H1 (cell line): ENCODE measurements at regions not wholly inside any gene's neighbourhood (a gene's known extent, or its start where the extent isn't known, plus 50 kb on each side); places are given as distances from the start of the nearest gene placed in this dataset.

ENCODE experiments used
- CTCF ChIA-PET: fragments of 300-600 bp; sonication (Branson Sonifier 250); formaldehyde crosslinking; loops from one replicate; lab custom pipeline; 2021; ENCODE audit not compliant: partially characterized antibody; lab: Charles Lee
- POLR2A ChIA-PET: fragments of 300-600 bp; sonication (Branson Sonifier 250); formaldehyde crosslinking; loops from one replicate; lab custom pipeline; 2021; ENCODE audit warnings: inconsistent platforms; ENCODE audit not compliant: partially characterized antibody; lab: Charles Lee
- DNase-seq, 2 experiments: peaks; one replicate each; pipeline versions ENCODE4 v3.0.0 to v3.0.0-alpha.2; 2010 to 2022; ENCODE audit warnings: low spot score in 2 of 2, low read depth in 1 of 2, mixed read lengths in 1 of 2
- FAIRE-seq: peaks from 2 replicates; lab custom pipeline; 2011; peaks lifted over from hg19 to GRCh38; lab: Jason Lieb, UNC
- H2AFZ ChIP-seq: 2 replicates; pipeline ENCODE4 v1.8.1; 2012; ENCODE audit warnings: low read length, inconsistent platforms
- H2AK5ac ChIP-seq: 2 replicates; pipeline ENCODE4 v1.6.1; 2013; ENCODE audit warnings: low read depth, low read length
- H2BK120ac ChIP-seq: replicated peaks from 2 replicates; pipeline ENCODE3; 2013; ENCODE audit warnings: low read depth, low read length, inconsistent platforms
- H2BK12ac ChIP-seq: 2 replicates; pipeline ENCODE4 v1.6.1; 2013; ENCODE audit warnings: low read depth, low read length
- H2BK15ac ChIP-seq: 2 replicates; pipeline ENCODE4 v1.6.1; 2013; ENCODE audit warnings: low read length
- H2BK20ac ChIP-seq: 2 replicates; pipeline ENCODE4 v1.6.1; 2013; ENCODE audit warnings: low read length
- H2BK5ac ChIP-seq: 2 replicates; pipeline ENCODE4 v1.6.1; 2013; ENCODE audit warnings: low read depth, low read length
- H3K14ac ChIP-seq: 2 replicates; pipeline ENCODE4 v1.6.1; 2013; ENCODE audit warnings: inconsistent platforms; ENCODE audit not compliant: insufficient read length
- H3K18ac ChIP-seq: 2 replicates; pipeline ENCODE4 v1.6.1; 2013; ENCODE audit warnings: low read length; ENCODE audit errors: extremely low read depth
- H3K23ac ChIP-seq: 2 replicates; pipeline ENCODE4 v1.6.1; 2013; ENCODE audit warnings: inconsistent platforms; ENCODE audit not compliant: insufficient read length
- H3K23me2 ChIP-seq: 2 replicates; pipeline ENCODE4 v1.6.1; 2013; ENCODE audit warnings: low read depth, low read length
- H3K27ac ChIP-seq: 2 replicates; pipeline ENCODE4 v1.6.1; 2011; ENCODE audit warnings: low read depth, low read length, inconsistent platforms
- H3K27me3 ChIP-seq, 4 experiments: replicated peaks in 1 of 4; 1 replicate in 1 of 4; 2 replicates in 3 of 4; pipeline versions ENCODE4 v1.6.1 to v1.8.1; 2011 to 2013; ENCODE audit warnings: low read length in 3 of 4, mild to moderate bottlenecking in 3 of 4, inconsistent platforms in 2 of 4, mixed read lengths in 2 of 4, moderate library complexity in 1 of 4; ENCODE audit not compliant: control insufficient read depth in 3 of 4, insufficient read depth in 3 of 4; ENCODE audit errors: extremely low read depth in 1 of 4
- H3K36me3 ChIP-seq, 4 experiments: 2 replicates each; pipeline versions ENCODE4 v1.6.1 to v1.8.1; 2011 to 2013; ENCODE audit warnings: mild to moderate bottlenecking in 4 of 4, low read length in 3 of 4, moderate library complexity in 2 of 4, control low read depth in 1 of 4, inconsistent platforms in 1 of 4; ENCODE audit not compliant: insufficient read depth in 4 of 4, control insufficient read depth in 2 of 4
- H3K4ac ChIP-seq: replicated peaks from 2 replicates; pipeline ENCODE3; 2013; ENCODE audit warnings: low read length, low read depth, mixed read lengths, inconsistent platforms; ENCODE audit not compliant: insufficient read length
- H3K4me1 ChIP-seq, 4 experiments: replicated peaks in 1 of 4; 1 replicate in 1 of 4; 2 replicates in 3 of 4; pipeline versions ENCODE4 v1.6.1 to v1.8.1; 2011 to 2013; ENCODE audit warnings: low read length in 3 of 4, inconsistent platforms in 2 of 4, mixed read lengths in 1 of 4; ENCODE audit not compliant: insufficient read depth in 4 of 4, control insufficient read depth in 3 of 4
- H3K4me2 ChIP-seq, 2 experiments: 2 replicates each; pipeline versions ENCODE4 v1.6.1 to v1.8.1; 2011 to 2013; ENCODE audit warnings: low read depth in 2 of 2, low read length in 2 of 2, control low read depth in 1 of 2, inconsistent platforms in 1 of 2, mild to moderate bottlenecking in 1 of 2; ENCODE audit not compliant: insufficient read depth in 1 of 2
- H3K4me3 ChIP-seq, 4 experiments: fragments of 200-600, 300-600 bp in 1 of 4; sonication (generic), shearing (Covaris generic), sonication (Bioruptor Twin) in 1 of 4; 2 replicates each; pipeline versions ENCODE4 v1.5.1 to v1.8.1; 2011 to 2016; ENCODE audit warnings: low read length in 4 of 4, low read depth in 3 of 4, control low read depth in 2 of 4, inconsistent platforms in 2 of 4, mild to moderate bottlenecking in 2 of 4, mixed read lengths in 1 of 4, moderate library complexity in 1 of 4; ENCODE audit not compliant: insufficient read depth in 2 of 4; ENCODE audit errors: extremely low read depth in 1 of 4
- H3K56ac ChIP-seq: replicated peaks from 2 replicates; pipeline ENCODE3; 2013; ENCODE audit warnings: low read depth, mild to moderate bottlenecking, mixed read lengths, low read length, inconsistent platforms; ENCODE audit not compliant: insufficient read length
- H3K79me1 ChIP-seq: 2 replicates; pipeline ENCODE4 v1.6.1; 2013; ENCODE audit warnings: low read depth, low read length, control low read depth
- H3K79me2 ChIP-seq, 2 experiments: 2 replicates each; pipeline versions ENCODE4 v1.6.1 to v1.8.1; 2012 to 2013; ENCODE audit warnings: low read length in 2 of 2, mild to moderate bottlenecking in 2 of 2, inconsistent platforms in 1 of 2; ENCODE audit not compliant: insufficient read depth in 2 of 2, control insufficient read depth in 1 of 2
- H3K9ac ChIP-seq, 4 experiments: replicated peaks in 1 of 4; 1 replicate in 1 of 4; 2 replicates in 3 of 4; pipeline versions ENCODE4 v1.6.1 to v1.8.1; 2011 to 2013; ENCODE audit warnings: low read depth in 3 of 4, low read length in 3 of 4, control low read depth in 2 of 4, mild to moderate bottlenecking in 2 of 4, moderate library complexity in 2 of 4, inconsistent platforms in 1 of 4; ENCODE audit errors: extremely low read depth in 1 of 4
- H3K9me3 ChIP-seq, 2 experiments: 2 replicates each; pipeline versions ENCODE4 v1.6.1 to v1.8.1; 2012 to 2013; ENCODE audit warnings: mild to moderate bottlenecking in 2 of 2, moderate library complexity in 2 of 2, control low read depth in 1 of 2, inconsistent platforms in 1 of 2, low read depth in 1 of 2, low read length in 1 of 2, mixed read lengths in 1 of 2; ENCODE audit not compliant: insufficient read depth in 2 of 2
- H4K20me1 ChIP-seq, 2 experiments: replicated peaks in 1 of 2; 2 replicates each; pipeline versions ENCODE3 to v1.8.1; 2011 to 2013; ENCODE audit warnings: inconsistent platforms in 2 of 2, low read length in 2 of 2, mild to moderate bottlenecking in 1 of 2; ENCODE audit not compliant: insufficient read depth in 2 of 2, control insufficient read depth in 1 of 2
- H4K5ac ChIP-seq: 2 replicates; pipeline ENCODE4 v1.6.1; 2013; ENCODE audit warnings: low read length, low read depth, mixed read lengths, inconsistent platforms; ENCODE audit not compliant: insufficient read length
- H4K8ac ChIP-seq: 2 replicates; pipeline ENCODE4 v1.8.0; 2013; ENCODE audit warnings: mild to moderate bottlenecking, moderate library complexity, low read length, inconsistent platforms; ENCODE audit not compliant: insufficient read depth; ENCODE audit errors: extremely low read depth
- H4K91ac ChIP-seq: replicated peaks from 2 replicates; pipeline ENCODE3; 2013; ENCODE audit warnings: low read length, mixed read lengths, inconsistent platforms; ENCODE audit not compliant: insufficient read length
- SP4 ChIP-seq: IDR thresholded peaks from 2 replicates; pipeline ENCODE4 v1.6.1; 2012; ENCODE audit warnings: low read length, inconsistent platforms
- WGBS, 2 experiments: shearing (Covaris generic) in 1 of 2; methylation state at CpG; one replicate each; pipeline versions ENCODE4 v1.1.6 to v1.1.7; 2013 to 2015; ENCODE audit warnings: low lambda C conversion rate in 2 of 2, mixed read lengths in 2 of 2, inconsistent platforms in 1 of 2, low coverage in 1 of 2, missing lambda C conversion rate in 1 of 2; ENCODE audit not compliant: insufficient replicate concordance in 2 of 2, insufficient coverage in 1 of 2, insufficient read length in 1 of 2; ENCODE audit errors: extremely low coverage in 1 of 2, missing lambda C conversion rate in 1 of 2; 5-methylcytosine and 5-hydroxymethylcytosine counted together

DNA sequence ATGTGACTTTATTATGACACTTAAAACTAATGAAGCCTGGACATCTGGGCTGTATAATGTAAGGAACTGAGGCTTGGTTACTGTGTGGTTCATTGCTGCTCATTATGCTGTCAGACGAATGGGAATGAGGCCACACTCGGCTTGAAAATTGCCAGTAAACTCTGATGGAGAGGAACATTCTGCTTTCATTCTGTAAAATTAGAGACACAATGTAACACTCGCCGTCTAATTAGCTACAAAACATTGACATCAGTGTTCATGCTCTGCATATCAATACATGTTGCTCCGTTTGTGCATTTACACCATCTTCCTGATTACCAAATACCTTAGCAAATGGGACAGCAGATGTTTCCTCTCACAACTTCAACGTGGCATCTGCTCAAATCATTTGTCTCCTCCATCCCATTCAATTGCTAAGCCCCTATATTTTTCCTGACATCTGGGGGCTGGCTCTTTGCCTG, 133.0 kb downstream of the SLC28A3 start:
- CTCF ChIA-PET = interaction anchor here (0.8 to 2.1 kb wide), 3 partner anchors 18 to 53 kb away, joined by 3 to 5 read pairs (median 3); no protein-coding TSS in a partner anchor
- FAIRE-seq = no peak
- TF ChIP-seq SP4 = no peak

More for the DNA sequence above, 133.0 kb downstream of the SLC28A3 start:
- Histone ChIP-seq H2BK20ac (no peak overlapping the region), H4K91ac (no peak overlapping the region), H3K79me2 (no peaks in the 10 kb centered on the region), H2BK5ac (no peak overlapping the region), H3K27ac (no peak overlapping the region), H4K5ac (no peak overlapping the region), H3K79me1 (no peaks in the 10 kb centered on the region), H3K36me3 (no peaks in the 10 kb centered on the region; a peak in 2 of 8 replicates), H3K9me3 (no peaks in the 10 kb centered on the region), H3K14ac (no peak overlapping the region), H2BK120ac (no peak overlapping the region), H3K9ac (no peak overlapping the region), H4K20me1 (peaks cover 0 to 3% of the 10 kb centered on the region in 2 experiments), H3K4me2 (no peak overlapping the region), H4K8ac (no peak overlapping the region), H2AK5ac (no peak overlapping the region), H3K27me3 (no peaks in the 10 kb centered on the region), H3K23ac (no peak overlapping the region), H3K4me3 (no peak overlapping the region), H2BK12ac (no peak overlapping the region), H2AFZ (peak overlapping the region; percentile 52; the same call in 1 of the 2 replicates), H3K4me1 (0 out of 7 replicates have a peak, but pooled peaks cover 0 to 2% (median 0%) of the 10 kb centered on the region in 4 experiments), H3K56ac (no peak overlapping the region), H2BK15ac (no peak overlapping the region), H3K23me2 (peaks cover 7% of the 10 kb centered on the region; the same call in 1 of the 2 replicates), H3K4ac (no peak overlapping the region), H3K18ac (no peak overlapping the region)
- POLR2A ChIA-PET = no interaction called here
- 86% methylated on average over 6 of the region's 6 CpGs; no CpG with 5 or more reads in 1 of the 2 experiments for WGBS, 2 experiments
- DNase-seq = no peak
